Common myeloid progenitor, CD34-positive (primary cell): ENCODE measurements at regions not wholly inside any gene's neighbourhood (a gene's known extent, or its start where the extent isn't known, plus 50 kb on each side); places are given as distances from the start of the nearest gene placed in this dataset.
"Not testable (repeated sequence)": the region's sequence is repeated elsewhere in the genome, so short reads cannot be mapped to it uniquely, and the experiment has no call there.

Experiments
- CTCF ChIA-PET: fragments of 350-600 bp; sonication (Branson Sonifier 250); formaldehyde crosslinking; loops from one replicate; lab custom pipeline; 2021; ENCODE audit warnings: antibody characterized with exemption; lab: Charles Lee
- POLR2A ChIA-PET: fragments of 350-600 bp; sonication (Branson Sonifier 250); formaldehyde crosslinking; loops from one replicate; lab custom pipeline; 2021; ENCODE audit warnings: antibody characterized with exemption; lab: Charles Lee
- DNase-seq, 3 donors: peaks; one replicate each; pipeline versions ENCODE4 v3.0.0 to v3.0.0-alpha.2; 2013
- H3K27ac ChIP-seq, 2 experiments: 1 replicate in 1 of 2; 2 replicates in 1 of 2; pipeline ENCODE4 v1.7.0; 2013; ENCODE audit warnings: inconsistent platforms in 2 of 2, low read length in 2 of 2, mild to moderate bottlenecking in 2 of 2, low read depth in 1 of 2, moderate library complexity in 1 of 2; ENCODE audit not compliant: severe bottlenecking in 2 of 2, insufficient read depth in 1 of 2, poor library complexity in 1 of 2
- H3K27me3 ChIP-seq, 5 experiments: replicated peaks in 2 of 5; 1 replicate in 3 of 5; 2 replicates in 2 of 5; pipeline versions ENCODE4 v1.6.1 to v1.7.0; 2013; ENCODE audit warnings: low read length in 4 of 5, mild to moderate bottlenecking in 2 of 5, moderate library complexity in 2 of 5, inconsistent platforms in 1 of 5; ENCODE audit not compliant: insufficient read depth in 5 of 5, control insufficient read depth in 4 of 5
- H3K36me3 ChIP-seq, 4 experiments: 1 replicate in 2 of 4; 2 replicates in 2 of 4; pipeline versions ENCODE4 v1.6.1 to v1.7.0; 2013; ENCODE audit warnings: low read length in 3 of 4, control low read depth in 1 of 4, mild to moderate bottlenecking in 1 of 4; ENCODE audit not compliant: control insufficient read depth in 4 of 4, insufficient read depth in 4 of 4
- H3K4me1 ChIP-seq, 4 experiments: 1 replicate in 3 of 4; 2 replicates in 1 of 4; pipeline versions ENCODE4 v1.6.1 to v1.7.1; 2013; ENCODE audit warnings: low read length in 3 of 4, mild to moderate bottlenecking in 3 of 4, control low read depth in 1 of 4, inconsistent platforms in 1 of 4, moderate library complexity in 1 of 4; ENCODE audit not compliant: control insufficient read depth in 4 of 4, insufficient read depth in 4 of 4; ENCODE audit errors: control extremely low read depth in 1 of 4
- H3K4me3 ChIP-seq, 7 experiments: 1 replicate in 4 of 7; 2 replicates in 3 of 7; pipeline versions ENCODE4 v1.5.1 to v1.7.0; 2013; ENCODE audit warnings: mild to moderate bottlenecking in 7 of 7, low read length in 6 of 7, moderate library complexity in 6 of 7, inconsistent platforms in 2 of 7, low read depth in 2 of 7, control low read depth in 1 of 7; ENCODE audit not compliant: insufficient read depth in 4 of 7, control insufficient read depth in 1 of 7; ENCODE audit errors: extremely low read depth in 1 of 7
- H3K9me3 ChIP-seq, 5 experiments: 1 replicate in 4 of 5; 2 replicates in 1 of 5; pipeline versions ENCODE4 v1.6.1 to v1.7.1; 2013; ENCODE audit warnings: low read length in 4 of 5, mild to moderate bottlenecking in 2 of 5, inconsistent platforms in 1 of 5, low read depth in 1 of 5, moderate library complexity in 1 of 5; ENCODE audit not compliant: control insufficient read depth in 4 of 5, insufficient read depth in 2 of 5; ENCODE audit errors: control extremely low read depth in 1 of 5
- WGBS: methylation state at CpG from one replicate; pipeline ENCODE4 v1.1.5; 2013; ENCODE audit not compliant: insufficient coverage; 5-methylcytosine and 5-hydroxymethylcytosine counted together

DNA sequence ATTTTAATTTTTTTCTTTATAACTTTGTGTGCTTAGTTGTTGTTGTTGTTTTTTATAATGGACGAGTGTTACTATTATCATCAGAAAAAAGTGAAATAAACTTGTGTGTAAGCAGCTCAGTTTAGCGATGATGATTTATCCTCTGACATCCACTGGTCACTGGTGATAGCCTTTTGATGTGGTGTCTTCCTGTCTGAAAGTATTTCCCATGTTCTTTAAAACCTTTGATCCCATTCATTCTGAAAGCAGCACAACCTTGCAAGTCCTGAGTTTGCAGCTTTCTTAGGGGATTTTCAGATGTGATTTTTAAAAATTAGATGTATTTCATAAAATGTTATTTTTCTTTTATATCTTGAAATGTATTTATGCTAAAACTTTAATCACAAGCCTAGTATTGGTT lies 85.9 kb upstream of the ZPLD1 start:
- 76% methylated on average over 2 of the region's 2 CpGs for WGBS
- H3K36me3 ChIP-seq = no peaks in the 10 kb centered on the region
- DNase-seq = no peak
- peaks cover 0 to 2% (median 0%) of the 10 kb centered on the region in 5 experiments for H3K27me3 ChIP-seq
- CTCF ChIA-PET = no interaction called here
- no peaks in the 10 kb centered on the region for H3K9me3 ChIP-seq
- H3K27ac ChIP-seq = no peak overlapping the region
- no peak overlapping the region for H3K4me3 ChIP-seq
- POLR2A ChIA-PET = no interaction called here
- no peaks in the 10 kb centered on the region for H3K4me1 ChIP-seq

DNA sequence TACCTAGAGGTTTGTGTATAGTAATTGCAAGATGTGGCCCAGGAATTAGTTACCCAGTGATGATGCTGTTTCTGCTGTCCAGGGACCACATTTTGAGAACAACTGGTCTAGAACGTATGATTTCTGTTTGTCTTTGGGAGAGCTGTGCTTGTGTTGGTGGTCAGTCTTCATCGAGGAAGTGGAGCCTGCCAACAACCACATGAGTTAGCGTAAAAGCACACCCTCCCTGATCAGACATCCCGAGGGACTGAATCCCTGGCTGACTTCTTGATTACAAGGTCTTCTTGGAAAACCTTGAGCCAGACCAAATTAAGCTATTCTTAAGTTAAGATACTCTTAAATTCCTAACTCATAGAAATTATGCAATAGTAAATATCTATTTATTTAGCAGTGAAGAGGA lies 81.7 kb upstream of the ZPLD1 start:
- Histone ChIP-seq H3K36me3 (no peaks in the 10 kb centered on the region), H3K27ac (no peak overlapping the region), H3K4me1 (no peaks in the 10 kb centered on the region), H3K4me3 (no peak overlapping the region), H3K9me3 (no peaks in the 10 kb centered on the region), H3K27me3 (no peaks in the 10 kb centered on the region)
- WGBS = no CpG with 5 or more reads among the region's 4 CpGs
- POLR2A ChIA-PET = no interaction called here
- CTCF ChIA-PET = interaction anchor here (0.8 kb wide), 1 partner anchor 21 kb away, joined by 4 read pairs; no protein-coding TSS in a partner anchor
- DNase-seq = no peak

DNA sequence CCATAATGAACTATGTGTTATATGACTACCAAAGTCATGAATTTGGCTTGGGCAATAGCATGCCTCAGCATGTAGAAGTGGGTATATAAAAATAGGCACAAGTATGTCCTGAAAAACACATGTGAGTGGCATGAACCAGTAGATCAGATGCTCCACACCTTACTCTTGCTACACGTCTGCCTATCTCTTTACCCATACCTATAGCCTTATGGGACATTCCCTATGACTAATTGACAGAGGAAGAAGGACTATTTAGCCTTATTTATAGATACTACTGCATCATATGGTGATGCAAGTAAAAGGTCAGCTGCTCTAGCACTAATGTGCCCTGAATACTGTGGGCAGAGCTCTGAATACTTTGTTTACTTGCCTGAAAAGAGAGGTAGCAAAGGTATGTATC lies 81.0 kb upstream of the ZPLD1 start:
- CTCF ChIA-PET = no interaction called here
- H3K36me3 ChIP-seq = no peaks in the 10 kb centered on the region
- no CpG with 5 or more reads among the region's 1 CpG for WGBS
- H3K27me3 ChIP-seq = no peaks in the 10 kb centered on the region
- H3K9me3 ChIP-seq = no peaks in the 10 kb centered on the region
- H3K4me1 ChIP-seq = no peaks in the 10 kb centered on the region
- no peak overlapping the region for H3K4me3 ChIP-seq
- no peak overlapping the region for H3K27ac ChIP-seq
- POLR2A ChIA-PET = no interaction called here
- DNase-seq = no peak

DNA sequence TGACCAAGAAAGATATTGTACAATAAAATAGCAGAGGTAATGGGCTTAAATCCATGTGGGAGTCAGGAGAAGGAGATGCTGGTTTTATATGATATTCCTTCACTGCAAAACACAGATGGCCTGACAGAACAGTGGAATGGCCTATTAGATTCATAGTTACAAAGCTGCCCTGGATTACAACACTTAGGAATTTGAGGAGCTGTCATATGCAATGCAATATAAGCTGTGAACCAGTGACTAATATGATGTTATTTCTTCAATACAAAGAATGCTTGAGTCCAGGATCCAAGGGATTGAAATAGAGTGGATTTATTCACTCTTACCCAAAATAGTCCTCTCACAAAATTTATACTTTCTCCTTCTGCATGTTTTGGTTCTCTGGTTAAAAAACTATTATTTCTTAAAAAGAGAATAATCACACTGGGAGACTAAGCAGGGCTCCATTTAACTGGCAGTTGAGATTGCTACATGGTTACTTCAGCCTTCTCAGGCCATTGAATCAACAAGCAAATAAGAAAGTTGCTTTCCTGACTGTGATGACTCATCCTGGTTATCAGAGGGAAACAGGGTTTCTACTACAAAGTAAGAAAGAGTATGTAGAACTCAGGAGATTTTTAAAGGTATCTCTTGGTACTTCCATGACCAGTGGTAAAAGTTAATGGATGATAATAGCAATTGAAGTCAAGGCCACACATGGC lies 79.8 kb upstream of the ZPLD1 start:
- ChIA-PET CTCF (no interaction called here), POLR2A (no interaction called here)
- Histone ChIP-seq H3K27ac (no peak overlapping the region), H3K36me3 (no peaks in the 10 kb centered on the region), H3K4me1 (no peaks in the 10 kb centered on the region), H3K9me3 (no peaks in the 10 kb centered on the region), H3K4me3 (no peak overlapping the region), H3K27me3 (no peaks in the 10 kb centered on the region)
- DNase-seq = peak in 2 of 3 donors; percentile 29 to 50

DNA sequence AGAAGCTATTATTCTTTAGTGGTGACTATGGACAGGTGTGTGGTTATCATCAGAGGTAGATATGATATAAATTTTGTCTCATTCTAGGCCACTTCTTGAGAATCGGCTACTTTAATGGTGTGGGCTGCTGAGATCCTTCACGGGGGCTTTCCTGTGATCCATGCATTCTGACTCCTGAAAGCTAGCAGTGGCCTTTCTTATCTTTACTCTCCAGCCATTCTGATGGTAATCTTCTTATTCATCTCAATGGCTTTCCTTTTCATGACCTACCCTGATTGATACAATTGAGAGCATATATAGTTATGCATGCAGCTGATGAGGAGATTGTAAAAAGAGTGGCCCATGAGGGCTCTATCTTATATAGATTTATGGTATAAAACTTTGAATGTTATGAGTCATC lies 78.3 kb upstream of the ZPLD1 start:
- ChIA-PET POLR2A (no interaction called here), CTCF (no interaction called here)
- H3K4me1 ChIP-seq = no peaks in the 10 kb centered on the region
- no peaks in the 10 kb centered on the region for H3K36me3 ChIP-seq
- no peak for DNase-seq
- WGBS = 56% methylated on average over 2 of the region's 2 CpGs
- no peak overlapping the region for H3K4me3 ChIP-seq
- H3K27ac ChIP-seq = no peak overlapping the region
- no peaks in the 10 kb centered on the region for H3K9me3 ChIP-seq
- no peaks in the 10 kb centered on the region for H3K27me3 ChIP-seq

DNA sequence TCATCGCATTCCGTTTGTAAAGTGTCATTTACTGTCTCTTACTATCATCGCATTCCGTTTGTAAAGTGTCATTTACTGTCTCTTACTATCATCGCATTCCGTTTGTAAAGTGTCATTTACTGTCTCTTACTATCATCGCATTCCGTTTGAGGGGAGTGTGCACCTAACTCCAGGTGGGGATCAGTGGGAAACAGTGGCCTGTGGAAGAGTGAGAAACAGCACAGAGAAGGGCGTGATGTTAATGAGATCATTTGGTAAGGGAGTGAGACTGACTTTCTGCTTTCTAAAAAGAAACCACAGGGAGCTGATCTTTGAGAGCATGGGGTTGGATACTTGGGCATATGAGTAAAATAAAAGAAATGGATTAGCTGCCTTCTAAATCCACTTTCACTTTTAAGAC lies 77.5 kb upstream of the ZPLD1 start:
- H3K4me1 ChIP-seq, H3K27me3 ChIP-seq, CTCF ChIA-PET, DNase-seq, H3K36me3 ChIP-seq, H3K9me3 ChIP-seq, POLR2A ChIA-PET, H3K27ac ChIP-seq, H3K4me3 ChIP-seq: not testable (repeated sequence)
- 91% methylated on average over 5 of the region's 9 CpGs for whole genome bisulfite sequencing

DNA sequence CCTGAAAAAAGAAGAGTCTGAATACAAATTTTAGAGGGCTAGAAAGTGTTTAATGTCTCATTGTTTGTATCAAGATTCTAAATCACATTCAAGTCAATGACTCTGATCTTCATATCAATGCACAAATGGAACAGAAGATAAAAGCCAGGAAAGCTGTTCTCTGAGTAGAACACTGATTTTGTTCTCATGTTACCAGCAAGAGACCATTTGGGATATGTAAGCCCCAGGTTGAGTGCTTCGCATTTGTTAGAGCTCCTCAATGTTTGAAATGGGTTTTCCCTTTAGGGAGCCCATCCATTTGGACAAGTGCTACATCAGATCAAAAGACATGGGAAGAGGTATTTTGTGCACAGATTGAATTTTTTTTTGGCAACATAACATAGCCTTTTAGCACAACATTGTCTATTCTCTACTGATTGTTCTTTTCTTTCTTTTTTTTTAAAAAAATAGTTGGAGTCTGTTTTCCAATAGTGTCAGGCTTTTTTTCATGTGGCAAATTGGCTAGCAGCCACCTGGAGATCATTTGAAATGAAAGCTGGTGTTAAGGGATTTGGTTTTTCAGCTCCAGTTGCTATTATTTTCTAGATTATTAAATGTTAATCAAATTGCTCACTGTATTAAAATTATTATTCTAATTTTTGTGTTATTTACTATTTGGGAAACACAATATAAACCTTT lies 74.5 kb upstream of the ZPLD1 start:
- Histone ChIP-seq H3K9me3 (peaks cover 0 to 8% (median 0%) of the 10 kb centered on the region in 5 experiments), H3K4me3 (no peak overlapping the region), H3K27me3 (no peaks in the 10 kb centered on the region), H3K27ac (no peak overlapping the region), H3K36me3 (no peaks in the 10 kb centered on the region), H3K4me1 (no peaks in the 10 kb centered on the region)
- no peak for DNase-seq
- CTCF ChIA-PET = interaction anchor here (0.6 kb wide), 1 partner anchor 24 kb away, joined by 4 read pairs; no protein-coding TSS in a partner anchor
- WGBS = 83% methylated on average over 1 of the region's 1 CpG
- POLR2A ChIA-PET = no interaction called here
